HL-60 (cell line): ENCODE measurements at regions not wholly inside any gene's neighbourhood (a gene's known extent, or its start where the extent isn't known, plus 50 kb on each side); places are given as distances from the start of the nearest gene placed in this dataset.

Experiments used
- DNase-seq, 2 experiments: peaks; one replicate each; pipeline ENCODE4 v3.0.0-alpha.2; 2010 to 2020; ENCODE audit warnings: low read depth in 1 of 2, low spot score in 1 of 2
- H3K27ac ChIP-seq: fragments of 250-450 bp; sonication (Bioruptor Pico); replicated peaks from 2 replicates; pipeline ENCODE4 v1.5.1; 2020; ENCODE audit warnings: mild to moderate bottlenecking, moderate library complexity
- H3K27me3 ChIP-seq: fragments of 250-450 bp; sonication (Bioruptor Pico); 2 replicates; pipeline ENCODE4 v1.5.1; 2021; ENCODE audit warnings: mild to moderate bottlenecking, moderate library complexity; ENCODE audit not compliant: insufficient read depth, poor library complexity, severe bottlenecking
- H3K4me3 ChIP-seq: replicated peaks from 2 replicates; pipeline ENCODE4 v1.5.1; 2011; ENCODE audit warnings: mild to moderate bottlenecking, control low read depth, low read length; ENCODE audit not compliant: insufficient read depth
- CTCF ChIP-seq: IDR thresholded peaks from one replicate; pipeline ENCODE4 v1.5.1; 2011; ENCODE audit warnings: low read length, control low read depth, inconsistent platforms; ENCODE audit not compliant: insufficient read depth
- GABPA ChIP-seq: IDR thresholded peaks from 2 replicates; pipeline ENCODE4 v1.6.1; 2012; ENCODE audit warnings: low read depth
- POLR2AphosphoS5 ChIP-seq: IDR thresholded peaks from 2 replicates; pipeline ENCODE4 v1.6.1; 2012; ENCODE audit warnings: low read depth
- REST ChIP-seq: IDR thresholded peaks from 2 replicates; pipeline ENCODE4 v1.6.1; 2012; ENCODE audit warnings: low read depth; ENCODE audit not compliant: insufficient replicate concordance
- SPI1 ChIP-seq: IDR thresholded peaks from 2 replicates; pipeline ENCODE4 v1.6.1; 2012; ENCODE audit warnings: low read depth, mild to moderate bottlenecking, borderline replicate concordance

GRCh38 chr12:67455236-67455635 lies 186.1 kb downstream of the CAND1 start:
- Histone ChIP-seq H3K27ac (no peak overlapping the region), H3K27me3 (peaks cover 2% of the 10 kb centered on the region), H3K4me3 (no peak overlapping the region)
- TF ChIP-seq CTCF: no peak
- TF ChIP-seq SPI1: no peak
- TF ChIP-seq GABPA: no peak
- TF ChIP-seq REST: no peak
- TF ChIP-seq POLR2AphosphoS5: no peak
- no peak for DNase-seq

GRCh38 chr12:67456431-67456901 lies 187.3 kb downstream of the CAND1 start:
- no peak for DNase-seq
- Histone ChIP-seq H3K4me3 (no peak overlapping the region), H3K27ac (no peak overlapping the region), H3K27me3 (peaks cover 5% of the 10 kb centered on the region)
- no peak for TF ChIP-seq POLR2AphosphoS5
- no peak for TF ChIP-seq GABPA

- Histone ChIP-seq H3K27me3 (peaks cover 5% of the 10 kb centered on the region), H3K4me3 (no peak overlapping the region), H3K27ac (no peak overlapping the region)
- TF ChIP-seq POLR2AphosphoS5 (no peak), GABPA (no peak), REST (no peak), SPI1 (no peak), CTCF (no peak)
- no peak for DNase-seq
Observed at GRCh38 chr12:67457136-67457535, 188.0 kb downstream of the CAND1 start.

GRCh38 chr12:67457778-67458665 lies 188.9 kb downstream of the CAND1 start:
- peaks cover 9% of the 10 kb centered on the region for H3K27me3 ChIP-seq
- no peak for TF ChIP-seq GABPA
- TF ChIP-seq POLR2AphosphoS5: no peak
- TF ChIP-seq SPI1: peak; percentile 42; the same call in 1 of the 2 replicates
- TF ChIP-seq REST: no peak
- peak; percentile 10 for TF ChIP-seq CTCF
- H3K27ac ChIP-seq: no peak overlapping the region
- DNase-seq: peak in 1 of 2 experiments; percentile 13
- H3K4me3 ChIP-seq: no peak overlapping the region
